ENCODE measurements at regions not wholly inside any gene's neighbourhood (a gene's known extent, or its start where the extent isn't known, plus 50 kb on each side); places are given as distances from the start of the nearest gene placed in this dataset.

GRCh38 chr6:81086991-81087390 is 665.5 kb downstream of the TENT5A start:
- TF ChIP-seq CTCF (IDR thresholded peaks at IDR 0.05) (no peak), REST (IDR thresholded peaks at IDR 0.05; ENCODE audit: insufficient read depth in 1 of 2, low read depth in 2 of 2, low read length in 1 of 2) (no peak), POLR2AphosphoS5 (IDR thresholded peaks at IDR 0.05; ENCODE audit: low read depth, low read length) (no peak)
